ENCODE measurements at regions not wholly inside any gene's neighbourhood (a gene's known extent, or its start where the extent isn't known, plus 50 kb on each side); places are given as distances from the start of the nearest gene placed in this dataset.

DNA sequence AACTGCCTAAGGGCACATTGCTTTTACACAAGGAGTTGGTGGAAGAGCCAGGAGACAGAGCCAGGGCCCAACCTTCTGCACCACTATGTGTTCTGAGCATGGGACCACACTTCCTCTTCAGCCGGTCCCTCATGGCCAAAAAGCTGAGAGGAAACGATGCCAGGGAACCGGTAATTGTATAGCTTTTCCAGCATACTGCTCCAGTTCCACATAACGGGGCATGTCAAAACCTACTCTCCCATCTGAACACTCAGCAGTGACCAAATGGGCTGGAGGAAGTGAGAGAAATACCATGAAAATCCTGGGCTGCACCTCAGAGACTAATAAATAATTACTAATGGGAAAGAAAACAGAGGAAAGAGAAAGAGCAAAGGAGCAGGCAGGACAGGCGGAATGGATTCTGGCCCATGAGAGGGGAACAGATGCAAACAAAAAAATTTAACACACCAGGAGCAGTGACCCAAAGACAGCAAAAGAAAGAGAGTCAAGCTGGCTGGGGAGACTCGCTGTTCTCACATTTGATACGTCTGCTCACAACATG, 52.0 kb upstream of the BMP2 start:
- peaks cover 4% of the 10 kb centered on the region for H3K4me1 ChIP-seq
- TF ChIP-seq, protein P1, sequence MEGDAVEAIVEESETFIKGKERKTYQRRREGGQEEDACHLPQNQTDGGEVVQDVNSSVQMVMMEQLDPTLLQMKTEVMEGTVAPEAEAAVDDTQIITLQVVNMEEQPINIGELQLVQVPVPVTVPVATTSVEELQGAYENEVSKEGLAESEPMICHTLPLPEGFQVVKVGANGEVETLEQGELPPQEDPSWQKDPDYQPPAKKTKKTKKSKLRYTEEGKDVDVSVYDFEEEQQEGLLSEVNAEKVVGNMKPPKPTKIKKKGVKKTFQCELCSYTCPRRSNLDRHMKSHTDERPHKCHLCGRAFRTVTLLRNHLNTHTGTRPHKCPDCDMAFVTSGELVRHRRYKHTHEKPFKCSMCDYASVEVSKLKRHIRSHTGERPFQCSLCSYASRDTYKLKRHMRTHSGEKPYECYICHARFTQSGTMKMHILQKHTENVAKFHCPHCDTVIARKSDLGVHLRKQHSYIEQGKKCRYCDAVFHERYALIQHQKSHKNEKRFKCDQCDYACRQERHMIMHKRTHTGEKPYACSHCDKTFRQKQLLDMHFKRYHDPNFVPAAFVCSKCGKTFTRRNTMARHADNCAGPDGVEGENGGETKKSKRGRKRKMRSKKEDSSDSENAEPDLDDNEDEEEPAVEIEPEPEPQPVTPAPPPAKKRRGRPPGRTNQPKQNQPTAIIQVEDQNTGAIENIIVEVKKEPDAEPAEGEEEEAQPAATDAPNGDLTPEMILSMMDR (IDR thresholded peaks at IDR 0.05) = no peak
- ATAC-seq = no peak
- no peak for DNase-seq
- no peaks in the 10 kb centered on the region for H3K27me3 ChIP-seq
- H3K9me3 ChIP-seq = no peaks in the 10 kb centered on the region
- no peak overlapping the region for H3K27ac ChIP-seq
- H3K36me3 ChIP-seq = no peaks in the 10 kb centered on the region
- H3K4me3 ChIP-seq = no peak overlapping the region
- intact Hi-C loops (cut with DNase I) = no loop called here

DNA sequence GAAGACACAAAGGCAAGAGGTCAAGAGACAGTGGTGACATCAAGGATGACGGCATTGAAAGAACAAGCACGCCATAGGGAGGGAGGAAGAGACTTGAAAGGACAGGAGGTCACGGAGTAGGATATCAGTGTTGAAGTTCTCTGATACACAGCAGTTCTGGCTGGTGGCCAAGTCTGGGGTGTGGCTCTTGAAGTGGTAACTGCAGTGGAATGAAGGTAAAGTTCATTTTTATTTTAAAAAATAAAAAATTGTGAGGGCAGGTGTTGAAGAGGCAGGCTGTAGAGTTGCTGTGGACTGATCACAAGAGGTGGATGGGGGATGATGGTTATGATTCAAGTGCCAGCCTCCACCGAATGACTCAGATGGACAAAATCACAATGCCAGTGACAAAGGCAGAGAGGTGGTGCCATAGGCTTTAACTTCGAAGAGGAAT, 53.2 kb upstream of the BMP2 start:
- TF ChIP-seq, protein P1 (IDR thresholded peaks at IDR 0.05) = no peak
- Histone ChIP-seq H3K27me3 (no peaks in the 10 kb centered on the region), H3K9me3 (no peaks in the 10 kb centered on the region), H3K4me1 (peaks cover 12% of the 10 kb centered on the region), H3K36me3 (no peaks in the 10 kb centered on the region), H3K27ac (no peak overlapping the region), H3K4me3 (no peak overlapping the region)
- ATAC-seq (no peak), DNase-seq (no peak)
- intact Hi-C loops (cut with DNase I) = no loop called here

DNA sequence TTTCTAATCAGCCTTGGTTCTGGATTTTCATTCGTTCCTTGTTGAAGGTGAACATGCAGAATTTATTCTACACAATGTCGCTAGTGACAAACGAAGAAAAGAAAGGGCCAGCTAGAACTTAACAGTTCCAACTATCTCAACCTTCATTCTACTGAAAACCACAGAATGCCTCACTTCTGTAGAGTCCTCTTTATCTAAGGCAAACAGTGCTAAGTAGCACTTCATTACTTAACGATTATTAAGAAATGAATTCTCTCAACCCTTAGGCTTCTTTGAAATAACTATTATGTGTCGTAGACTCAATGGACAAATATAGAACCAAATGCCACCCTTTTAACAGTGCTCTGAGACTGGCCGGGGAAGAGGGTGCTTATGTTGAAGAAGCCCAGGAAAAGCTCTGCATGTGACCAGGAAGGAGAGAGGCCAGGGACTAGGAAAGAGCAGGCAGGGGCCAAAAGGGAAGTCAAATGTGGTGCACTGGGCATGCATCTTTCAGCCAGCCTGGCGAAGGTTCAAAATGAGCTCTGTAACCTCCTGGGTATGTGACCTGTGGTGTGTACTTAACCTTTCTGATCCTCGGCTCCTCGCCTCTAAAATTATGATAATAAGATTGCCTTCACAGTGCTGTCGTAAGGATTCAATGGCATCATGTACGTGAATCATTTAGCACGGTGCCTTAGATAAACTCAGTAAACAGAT, 55.4 kb upstream of the BMP2 start:
- Histone ChIP-seq H3K4me1 (peaks cover 32% of the 10 kb centered on the region), H3K27ac (no peak overlapping the region), H3K4me3 (no peak overlapping the region), H3K27me3 (no peaks in the 10 kb centered on the region), H3K9me3 (no peaks in the 10 kb centered on the region), H3K36me3 (no peaks in the 10 kb centered on the region)
- TF ChIP-seq, protein P1 (IDR thresholded peaks at IDR 0.05) = no peak
- ATAC-seq (peak; percentile 89), DNase-seq (peak; percentile 71)
- intact Hi-C loops (cut with DNase I) = no loop called here

DNA sequence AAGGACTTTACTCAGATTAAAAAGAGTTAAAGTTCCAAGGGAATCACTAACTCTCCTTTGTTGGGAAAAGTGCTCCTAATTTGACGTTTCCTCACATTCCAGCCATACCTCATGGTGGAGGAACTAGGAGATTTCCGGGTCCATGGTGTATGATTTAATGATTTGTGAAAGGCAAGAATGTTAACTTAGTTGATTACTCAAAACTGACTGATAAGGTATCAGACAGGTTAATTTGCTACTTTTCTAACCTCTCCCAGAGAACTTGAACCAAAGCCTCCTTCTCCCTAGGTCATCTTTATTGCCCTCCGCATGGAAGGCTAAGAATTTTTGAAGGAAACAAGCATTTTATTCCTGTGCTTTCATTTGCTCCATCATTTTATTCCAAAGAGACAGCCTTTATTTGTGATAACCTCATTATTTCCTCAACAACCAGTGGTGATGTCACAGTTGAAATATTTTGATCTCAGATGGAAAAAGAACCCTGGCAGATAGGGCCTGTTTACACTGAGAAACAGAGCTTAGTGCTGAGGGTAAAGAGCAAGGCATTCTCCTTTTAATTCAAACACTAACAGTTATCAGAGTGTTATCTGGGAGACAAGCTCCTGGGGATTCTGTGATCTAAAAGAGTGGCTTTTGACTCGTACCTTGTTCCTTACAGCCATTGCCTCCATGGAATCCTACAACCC, 57.4 kb upstream of the BMP2 start:
- no peak for ATAC-seq
- H3K27me3 ChIP-seq = no peaks in the 10 kb centered on the region
- no peak overlapping the region for H3K27ac ChIP-seq
- intact Hi-C loops (cut with DNase I) = no loop called here
- DNase-seq = no peak
- H3K4me3 ChIP-seq = no peak overlapping the region
- peaks cover 35% of the 10 kb centered on the region for H3K4me1 ChIP-seq
- TF ChIP-seq, protein P1 (IDR thresholded peaks at IDR 0.05) = no peak
- H3K9me3 ChIP-seq = no peaks in the 10 kb centered on the region
- H3K36me3 ChIP-seq = no peaks in the 10 kb centered on the region

DNA sequence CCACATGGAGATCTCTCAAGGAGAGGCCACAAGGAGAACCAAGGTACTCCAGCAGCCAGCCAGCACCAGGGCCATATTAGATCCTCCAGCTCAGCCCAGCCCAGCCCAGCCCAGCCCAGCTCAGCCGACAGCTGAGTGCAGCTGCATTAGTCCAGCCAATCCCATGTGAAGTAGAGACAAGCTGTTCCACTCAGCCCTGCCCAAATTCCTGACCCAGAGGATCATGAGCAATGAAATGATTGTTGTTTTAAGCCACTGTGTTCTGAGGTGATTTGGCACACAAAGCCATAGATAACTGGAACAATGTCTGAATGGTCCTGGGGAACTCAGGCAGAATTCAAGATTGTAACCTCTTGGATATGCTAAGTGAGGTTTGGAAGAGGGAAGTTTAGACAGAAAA, 59.5 kb upstream of the BMP2 start:
- Histone ChIP-seq H3K4me3 (no peak overlapping the region), H3K36me3 (no peaks in the 10 kb centered on the region), H3K9me3 (no peaks in the 10 kb centered on the region), H3K4me1 (peaks cover 52% of the 10 kb centered on the region), H3K27ac (peak overlapping the region; percentile 78), H3K27me3 (no peaks in the 10 kb centered on the region)
- peak; percentile 87 for ATAC-seq
- peak; percentile 88 for DNase-seq
- TF ChIP-seq, protein P1 (IDR thresholded peaks at IDR 0.05) = no peak
- intact Hi-C loops (cut with DNase I) = no loop called here

All from upper lobe of right lung (tissue), 1 donor.